Hindlimb muscle (tissue), 1 donor: ENCODE measurements at regions not wholly inside any gene's neighbourhood (a gene's known extent, or its start where the extent isn't known, plus 50 kb on each side); places are given as distances from the start of the nearest gene placed in this dataset.
A peak's percentile ranks its signal among the peaks of the same experiment; 100 is the strongest.

Experiments
- DNase-seq: peaks from one replicate; pipeline ENCODE4 v3.0.0-alpha.2; 2013

DNA sequence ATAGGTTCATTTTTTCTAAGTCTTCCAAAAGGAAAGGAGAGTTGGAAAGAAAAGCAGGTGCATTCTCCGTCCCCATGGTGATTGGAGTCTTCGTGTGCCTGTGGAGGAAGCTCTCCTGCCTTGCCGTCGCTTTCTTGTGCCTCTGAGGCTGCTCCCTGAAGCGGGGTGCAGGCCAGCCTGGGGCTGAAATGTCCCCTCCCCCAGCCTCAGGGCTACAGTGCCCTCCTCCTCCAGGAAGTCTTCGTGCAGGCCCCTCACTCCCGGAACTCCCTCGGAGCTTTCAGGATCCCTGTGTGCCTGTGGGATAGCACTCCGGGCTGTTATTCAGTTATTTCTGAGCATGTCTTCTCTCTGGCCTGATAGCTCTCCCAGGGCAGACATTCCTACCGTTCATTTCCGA is 569.2 kb downstream of the VRK1 start:
- DNase-seq, result no peak

- no peak for DNase-seq
Measured at GRCh38 chr14:97367278-97367677, 570.1 kb downstream of the VRK1 start.

DNA sequence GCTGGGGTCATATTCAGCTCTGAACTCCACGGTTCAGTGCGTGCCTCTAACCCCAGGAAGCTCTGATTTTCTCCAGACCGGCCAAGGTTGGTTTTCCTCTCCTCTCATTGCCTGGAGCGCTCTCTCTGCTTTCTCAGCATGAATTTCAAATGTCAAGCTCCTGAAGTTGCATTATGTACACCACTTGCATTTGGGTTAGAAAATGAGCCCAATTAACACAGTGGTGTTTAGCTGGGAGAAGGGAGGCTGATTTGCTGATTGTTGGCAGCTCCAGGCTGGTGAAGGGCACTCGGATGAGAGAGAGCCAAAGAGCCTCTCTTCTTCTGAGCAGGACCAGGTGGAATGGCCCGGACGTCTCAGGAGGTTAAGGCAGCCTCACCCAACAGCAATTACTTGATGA is 570.9 kb downstream of the VRK1 start:
- DNase-seq, result no peak

GRCh38 chr14:97368900-97369564 is 571.9 kb downstream of the VRK1 start:
- no peak for DNase-seq

DNA sequence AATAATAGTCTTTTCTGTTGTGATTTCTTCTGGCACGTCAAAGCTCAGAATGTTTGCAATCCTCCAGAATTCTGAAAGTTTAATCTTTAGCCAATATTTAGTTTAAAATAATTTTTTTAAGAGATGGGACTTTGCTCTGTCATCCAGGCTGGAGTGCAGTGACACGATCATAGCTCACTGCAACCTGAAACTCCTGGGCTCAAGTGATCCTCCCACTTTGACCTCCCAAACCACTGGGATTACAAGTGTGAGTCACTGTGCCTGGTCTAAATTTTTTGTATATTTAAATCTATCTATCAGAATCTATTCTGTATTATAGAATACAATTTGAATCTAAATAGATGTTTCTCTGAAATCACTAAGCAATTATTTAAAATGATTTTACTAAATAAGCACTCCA is 572.7 kb downstream of the VRK1 start:
- no peak for DNase-seq

GRCh38 chr14:97376310-97376709 is 579.1 kb downstream of the VRK1 start:
- no peak for DNase-seq

DNA sequence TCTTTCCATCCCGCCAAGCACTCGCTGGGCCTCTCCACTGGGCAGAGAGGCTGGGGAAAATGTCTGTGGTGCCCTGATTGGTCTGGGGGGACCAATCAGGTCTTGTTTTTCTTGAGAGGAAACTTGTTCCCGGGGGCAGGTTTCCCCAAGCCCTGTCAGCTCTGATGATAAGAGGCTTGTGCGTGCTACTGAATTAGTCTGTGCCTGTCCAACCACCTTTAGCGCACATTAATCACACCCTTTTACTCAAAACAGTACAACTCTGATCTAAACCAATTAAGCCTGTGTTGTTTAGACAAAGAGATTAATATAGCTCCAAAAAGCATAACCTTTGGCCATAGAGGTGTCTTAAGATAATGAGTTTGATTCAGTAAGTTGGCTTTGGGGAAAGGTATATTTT is 580.4 kb downstream of the VRK1 start:
- no peak for DNase-seq

- no peak for DNase-seq
Measured at GRCh38 chr14:97379091-97379531, 581.9 kb downstream of the VRK1 start.

- no peak for DNase-seq
Measured at GRCh38 chr14:97380539-97380941, 583.4 kb downstream of the VRK1 start.

GRCh38 chr14:97381309-97381708 is 584.1 kb downstream of the VRK1 start:
- no peak for DNase-seq

DNA sequence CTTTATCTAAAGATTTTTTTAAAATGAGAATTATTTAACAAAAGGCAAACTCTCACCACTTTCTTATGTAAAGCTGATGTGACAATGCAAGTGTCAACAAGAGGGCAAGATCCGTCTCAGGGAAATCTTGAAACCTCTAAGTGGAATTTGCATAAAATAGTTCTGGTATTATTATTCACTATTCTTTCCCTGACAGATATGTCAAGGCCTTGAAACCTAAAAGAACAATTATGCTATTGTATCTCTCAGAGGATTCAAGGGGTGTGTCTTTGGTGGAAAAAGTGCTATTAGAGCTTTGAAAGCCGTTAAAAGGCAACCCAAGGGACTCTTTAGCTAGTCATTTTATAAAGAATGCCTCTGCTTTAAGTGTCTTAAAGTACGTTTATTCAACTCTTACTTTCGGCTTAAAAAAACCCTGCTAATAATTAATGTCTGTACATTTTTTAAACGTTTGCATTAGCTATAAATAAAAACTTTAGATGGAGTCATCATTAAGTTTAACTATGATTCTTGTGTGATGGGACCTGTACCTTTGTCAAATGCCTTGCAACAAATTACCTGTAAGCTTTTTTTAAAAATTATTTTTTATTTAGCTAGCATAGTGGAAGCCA is 585.5 kb downstream of the VRK1 start:
- DNase-seq, result no peak

- no peak for DNase-seq
Measured at GRCh38 chr14:97385727-97386126, 588.5 kb downstream of the VRK1 start.

GRCh38 chr14:97387252-97387874 is 590.2 kb downstream of the VRK1 start:
- no peak for DNase-seq

- DNase-seq, result no peak
Measured at GRCh38 chr14:97388408-97388807, 591.2 kb downstream of the VRK1 start.

- DNase-seq, result peak; percentile 84
Measured at GRCh38 chr14:97390096-97390724, 593.0 kb downstream of the VRK1 start.

DNA sequence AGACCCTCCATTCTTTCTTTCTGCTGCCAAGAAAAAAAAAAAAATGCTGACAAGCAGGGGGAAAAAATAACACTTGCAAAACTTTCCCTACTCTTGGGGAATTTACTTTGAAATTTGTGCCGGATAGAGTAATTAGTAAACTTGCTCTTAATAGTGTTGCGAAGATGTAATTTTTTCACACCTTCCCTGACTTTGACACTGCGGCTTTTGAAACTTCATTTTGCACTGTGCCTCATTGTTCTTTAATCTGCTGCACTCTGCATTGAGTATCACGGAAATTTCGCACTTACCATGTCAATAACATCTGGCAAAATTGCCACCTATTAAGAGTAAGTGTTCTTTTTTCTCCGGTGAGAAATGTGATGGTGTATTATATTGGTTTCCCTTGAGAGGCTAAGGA is 596.1 kb downstream of the VRK1 start:
- DNase-seq, result no peak

DNA sequence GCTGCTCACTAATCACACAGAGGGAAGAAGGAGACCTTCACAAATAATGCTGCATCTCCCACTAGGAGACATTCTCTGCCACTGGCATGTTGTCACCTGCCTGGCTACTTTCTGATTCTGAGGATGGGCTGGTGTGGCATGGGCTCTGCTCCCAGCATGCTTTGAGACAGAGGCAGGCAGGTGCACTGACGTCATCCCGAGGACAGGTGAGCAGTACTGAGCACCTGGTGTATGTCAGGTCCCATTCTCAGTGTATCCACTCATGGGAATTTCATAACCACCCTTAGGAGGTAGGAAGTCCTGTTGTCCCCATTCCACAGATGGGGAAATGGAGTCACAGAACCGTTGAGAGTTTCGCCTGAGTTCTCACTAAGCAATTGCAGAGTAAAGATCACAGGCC is 597.9 kb downstream of the VRK1 start:
- no peak for DNase-seq

GRCh38 chr14:97401714-97402113 is 604.5 kb downstream of the VRK1 start:
- no peak for DNase-seq

DNA sequence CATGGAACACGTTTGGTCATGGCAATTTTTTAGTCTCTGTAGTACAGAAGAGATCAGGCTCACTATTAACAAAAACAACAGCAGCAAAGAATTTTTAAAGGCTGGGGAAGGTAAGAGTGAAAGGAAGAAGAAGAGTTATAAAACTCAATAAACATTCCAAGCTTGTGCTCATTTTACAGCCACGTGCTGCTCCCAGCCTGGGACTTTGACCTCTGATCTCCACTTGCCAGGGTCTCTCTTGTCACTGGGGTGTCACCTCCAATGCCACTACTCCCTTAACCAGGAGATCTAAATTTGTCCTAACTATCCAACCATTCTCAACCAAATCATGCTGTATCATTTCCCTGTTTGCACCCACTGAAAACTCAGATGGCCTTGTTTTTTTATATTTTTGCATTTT is 605.1 kb downstream of the VRK1 start:
- no peak for DNase-seq

DNA sequence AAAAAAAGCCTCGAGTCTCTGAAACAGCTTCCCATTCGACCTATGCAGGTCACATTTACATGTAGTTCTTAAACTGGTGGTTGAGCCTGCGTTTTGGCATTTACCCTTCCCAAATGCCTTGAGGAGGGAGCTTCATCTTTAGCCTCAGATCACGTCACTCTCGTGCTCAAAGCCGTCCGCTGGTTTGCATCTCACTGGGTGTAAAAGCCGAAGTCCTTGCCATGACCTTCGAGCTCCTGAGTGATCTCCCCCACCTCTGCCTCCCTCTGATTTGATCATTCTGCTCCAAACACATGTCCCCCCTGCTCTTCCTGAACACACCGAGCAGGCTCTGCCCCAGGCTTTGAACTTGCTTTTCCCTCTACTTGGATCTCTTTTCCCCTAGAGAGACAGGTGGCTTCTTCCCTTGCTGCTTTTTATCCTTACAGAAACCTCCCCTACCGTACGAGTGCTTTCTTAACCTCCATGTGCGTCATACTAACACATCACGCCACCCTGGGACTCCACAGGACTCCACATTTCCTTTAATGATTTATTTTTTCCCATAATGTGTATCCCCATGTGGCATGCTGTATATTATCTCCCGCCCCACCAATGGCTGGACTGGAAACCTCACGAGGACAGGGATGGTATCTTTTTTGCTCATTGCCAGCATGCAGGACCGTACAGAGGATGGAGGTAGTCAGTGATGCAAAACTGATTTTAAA is 610.7 kb downstream of the VRK1 start:
- DNase-seq, result no peak

GRCh38 chr14:97408503-97408902 is 611.3 kb downstream of the VRK1 start:
- DNase-seq, result no peak

- no peak for DNase-seq
Measured at GRCh38 chr14:97408937-97409815, 612.0 kb downstream of the VRK1 start.
